EL (cell line): ENCODE measurements at regions not wholly inside any gene's neighbourhood (a gene's known extent, or its start where the extent isn't known, plus 50 kb on each side); places are given as distances from the start of the nearest gene placed in this dataset.

Experiments
- DNase-seq: peaks from one replicate; pipeline ENCODE4 v3.0.0-alpha.2; 2016

DNA sequence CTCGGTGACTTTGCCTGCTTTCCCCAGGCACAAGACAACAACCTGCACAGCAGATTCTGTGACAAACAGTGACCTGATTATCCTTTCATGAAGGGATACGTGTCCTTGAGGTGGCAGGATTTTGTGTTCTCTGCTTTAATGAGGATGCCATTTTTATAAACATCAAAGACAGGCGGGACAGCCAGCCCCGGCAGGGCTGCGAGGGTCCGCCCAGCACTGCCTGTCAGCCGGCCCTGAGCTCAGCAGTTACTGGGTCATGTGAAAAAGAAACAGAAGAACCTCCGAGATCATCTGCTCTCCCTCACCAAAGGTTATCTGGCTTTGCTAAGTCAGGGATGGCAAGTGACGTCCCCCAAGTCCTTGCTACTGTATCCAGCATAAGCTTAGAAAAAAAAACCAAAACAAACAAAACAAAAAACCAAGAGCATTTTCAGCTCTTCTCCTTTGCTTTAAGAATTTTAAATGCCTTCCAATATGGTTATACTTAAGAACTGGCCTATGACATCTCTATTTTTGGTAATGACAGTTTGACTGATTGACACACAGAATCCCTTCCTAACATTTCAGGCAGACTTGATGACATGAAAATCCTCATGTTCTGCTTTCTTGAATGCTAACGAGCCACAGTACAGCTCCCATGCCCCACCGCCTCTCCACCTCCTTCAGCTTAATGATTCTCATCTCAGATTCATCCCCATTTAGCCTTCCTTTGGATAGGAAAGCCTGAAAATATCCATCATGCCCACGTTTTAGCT, 666.6 kb upstream of the ARGLU1 start:
- DNase-seq: no peak

DNA sequence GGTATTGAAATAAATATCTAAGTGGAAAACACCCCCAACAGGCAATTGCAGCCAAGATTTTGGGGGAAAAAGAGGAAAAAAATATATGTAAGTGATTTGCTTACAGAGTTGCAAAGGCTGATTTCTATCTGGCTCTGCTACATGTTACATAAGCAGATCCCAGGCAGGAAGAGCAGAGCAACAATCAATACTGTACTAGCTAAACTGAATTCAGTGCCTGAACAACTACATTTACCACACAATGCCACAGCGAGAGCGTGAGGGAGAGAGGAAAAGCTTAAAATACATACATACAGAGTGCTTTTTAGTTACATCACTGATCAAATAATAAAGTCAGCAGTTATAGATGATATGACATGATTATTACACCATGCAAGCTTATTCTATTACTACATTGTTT, 665.6 kb upstream of the ARGLU1 start:
- DNase-seq: no peak

DNA sequence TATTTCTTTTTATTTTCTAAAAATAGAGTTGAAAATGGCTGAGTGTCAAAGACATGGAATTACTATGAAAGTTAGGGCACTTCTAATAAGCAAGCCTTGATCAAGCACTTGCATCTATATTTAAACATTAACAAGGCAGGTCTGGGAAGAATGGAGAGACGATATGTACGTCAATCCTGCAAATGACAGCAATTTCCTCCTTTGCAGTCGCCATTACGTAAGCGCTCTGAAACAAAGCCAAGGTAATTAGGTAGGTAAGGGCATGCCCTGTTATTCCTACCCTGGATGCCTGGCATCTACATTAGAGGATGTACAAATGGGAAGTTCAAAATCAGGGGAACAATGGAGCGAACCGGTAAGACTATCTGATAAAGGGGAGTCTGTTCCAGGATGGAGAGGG, 664.0 kb upstream of the ARGLU1 start:
- DNase-seq: no peak

DNA sequence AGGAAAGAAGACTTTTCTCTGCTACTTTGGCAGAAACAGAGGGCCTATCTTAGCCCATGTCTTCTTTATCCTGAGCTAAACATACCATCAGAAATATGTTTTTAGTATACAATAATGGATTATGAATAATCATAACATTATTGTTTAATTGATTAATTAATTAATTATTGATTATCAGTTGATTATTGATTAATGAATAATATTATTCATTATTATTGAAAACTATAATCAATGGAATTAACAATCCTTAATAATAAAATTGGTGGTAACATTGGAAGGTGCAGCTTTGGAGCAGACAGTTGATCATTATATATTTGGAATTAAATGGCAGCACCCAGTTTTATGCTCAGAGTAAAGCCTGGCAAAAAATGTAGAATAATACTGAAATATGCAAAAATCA, 655.9 kb upstream of the ARGLU1 start:
- no peak for DNase-seq

DNA sequence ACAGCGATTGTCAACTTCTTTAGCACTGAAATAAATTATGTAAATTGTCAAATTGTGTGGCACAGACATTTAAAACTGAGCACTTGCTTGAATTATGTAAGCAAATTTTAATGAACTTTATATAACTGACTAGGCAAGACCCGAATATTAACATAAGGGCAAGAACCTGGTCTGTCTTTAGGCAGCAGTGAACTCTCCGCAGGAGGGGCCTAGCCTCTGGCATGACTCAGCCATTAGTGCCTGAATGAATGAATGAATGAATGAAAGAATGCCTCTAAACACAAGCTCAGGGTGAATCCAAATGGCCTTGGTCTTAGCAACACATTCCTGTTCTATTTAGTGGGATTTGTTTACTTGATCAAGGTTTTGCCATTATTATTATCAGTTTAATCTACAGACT, 654.7 kb upstream of the ARGLU1 start:
- no peak for DNase-seq

DNA sequence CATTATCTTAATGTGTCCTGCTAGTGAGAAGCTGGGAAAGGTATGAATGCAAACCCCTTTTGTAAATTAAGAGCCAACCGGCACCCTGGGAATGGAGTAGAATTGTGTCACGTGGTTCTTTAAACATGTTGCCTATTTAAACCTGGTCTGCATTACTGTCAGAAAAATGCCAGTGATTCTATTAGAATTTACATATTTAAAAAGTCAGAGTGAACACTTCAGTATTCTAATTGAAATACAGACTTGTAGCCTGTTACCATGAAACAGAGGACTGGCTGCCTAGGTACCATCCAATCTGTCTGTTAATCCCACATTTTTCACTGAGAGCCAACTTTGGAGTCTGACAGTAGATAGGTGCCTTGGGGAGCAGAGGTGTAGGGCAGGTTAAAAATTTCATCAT, 652.3 kb upstream of the ARGLU1 start:
- no peak for DNase-seq

DNA sequence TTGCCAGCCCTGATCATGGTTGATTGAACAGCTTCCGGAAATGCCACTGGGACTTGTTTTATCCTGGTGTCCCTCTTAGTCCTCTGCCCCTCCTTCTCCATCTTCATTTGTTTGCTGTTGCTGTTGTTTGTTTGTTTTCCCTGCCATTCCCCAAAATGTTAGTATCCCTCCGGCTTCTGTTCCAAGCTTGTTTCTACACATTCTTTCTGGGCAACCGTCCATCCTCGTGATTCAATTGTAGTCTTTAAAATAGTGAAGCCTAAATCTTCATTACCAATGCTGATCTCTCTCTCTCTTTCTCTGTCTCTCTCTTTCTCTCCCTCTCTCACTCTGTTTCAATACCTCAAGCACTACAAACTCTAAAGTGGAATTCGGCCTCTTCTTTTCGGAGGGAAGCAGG, 649.3 kb upstream of the ARGLU1 start:
- DNase-seq: no peak

DNA sequence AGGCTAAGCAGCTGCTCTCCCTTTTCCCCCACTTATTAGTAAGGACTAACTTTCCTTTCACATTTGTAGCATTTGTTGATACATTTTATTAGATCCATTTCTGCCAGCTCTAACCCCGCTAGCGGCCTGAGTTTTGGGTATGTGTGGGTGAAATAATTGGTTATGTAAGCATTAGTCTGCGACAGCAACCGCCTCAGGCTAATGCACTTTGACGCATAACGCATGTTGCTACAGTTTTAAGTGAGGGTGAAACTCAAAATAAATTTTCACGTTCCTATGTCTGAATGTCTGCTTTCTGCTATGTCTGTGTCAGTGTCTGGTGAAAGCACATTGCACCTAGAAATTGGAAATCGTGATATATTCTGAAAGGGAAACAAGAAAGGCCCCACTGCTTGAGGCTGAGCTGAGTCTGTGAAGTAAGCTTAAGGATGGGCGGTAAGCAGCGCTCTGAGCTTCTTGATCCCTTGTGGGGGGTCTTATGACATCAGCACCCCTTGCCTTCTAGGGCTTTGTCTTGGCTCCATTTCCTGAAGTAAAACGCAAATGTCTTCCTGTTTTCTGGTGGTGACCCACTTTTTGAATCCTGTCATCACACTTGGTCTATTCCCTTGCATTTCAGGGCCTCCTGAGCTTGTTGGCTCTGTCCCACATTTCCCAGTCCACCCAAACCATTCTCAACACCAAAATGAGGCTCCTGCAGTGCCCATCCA, 648.3 kb upstream of the ARGLU1 start:
- no peak for DNase-seq

DNA sequence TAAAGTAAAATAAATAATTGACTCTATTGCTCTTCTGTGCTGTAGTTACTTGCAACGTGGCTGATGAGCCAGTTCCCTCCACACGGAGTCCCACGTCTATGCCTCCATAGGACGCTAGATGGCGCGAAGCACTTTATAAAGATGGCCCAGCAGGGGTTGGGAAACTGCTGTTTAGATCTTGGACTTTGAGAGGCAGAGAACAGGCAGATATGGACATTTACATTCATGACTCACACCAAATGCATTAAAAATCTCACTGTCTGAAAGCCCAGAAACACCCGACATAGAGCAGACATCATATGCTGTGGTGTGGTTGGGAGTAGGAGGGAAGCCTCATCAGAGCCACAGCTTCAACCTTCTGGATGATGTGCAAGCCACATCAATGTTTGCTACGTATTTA, 643.1 kb upstream of the ARGLU1 start:
- DNase-seq: peak; percentile 56

DNA sequence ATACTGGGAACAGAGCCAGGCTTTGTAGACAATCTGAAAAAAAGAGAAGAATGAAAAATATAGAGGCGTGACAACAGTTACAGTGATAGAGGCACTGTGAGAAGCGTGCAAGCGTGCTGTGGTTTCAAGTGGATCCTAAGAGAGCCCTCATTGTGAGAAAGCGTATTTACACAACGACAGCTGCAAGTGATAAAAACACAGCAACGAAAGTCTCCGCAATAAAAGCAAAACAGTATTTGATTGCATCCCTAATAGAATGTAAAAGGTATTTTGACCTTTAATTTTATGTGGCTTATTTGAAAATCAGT, 642.7 kb upstream of the ARGLU1 start:
- DNase-seq: no peak

DNA sequence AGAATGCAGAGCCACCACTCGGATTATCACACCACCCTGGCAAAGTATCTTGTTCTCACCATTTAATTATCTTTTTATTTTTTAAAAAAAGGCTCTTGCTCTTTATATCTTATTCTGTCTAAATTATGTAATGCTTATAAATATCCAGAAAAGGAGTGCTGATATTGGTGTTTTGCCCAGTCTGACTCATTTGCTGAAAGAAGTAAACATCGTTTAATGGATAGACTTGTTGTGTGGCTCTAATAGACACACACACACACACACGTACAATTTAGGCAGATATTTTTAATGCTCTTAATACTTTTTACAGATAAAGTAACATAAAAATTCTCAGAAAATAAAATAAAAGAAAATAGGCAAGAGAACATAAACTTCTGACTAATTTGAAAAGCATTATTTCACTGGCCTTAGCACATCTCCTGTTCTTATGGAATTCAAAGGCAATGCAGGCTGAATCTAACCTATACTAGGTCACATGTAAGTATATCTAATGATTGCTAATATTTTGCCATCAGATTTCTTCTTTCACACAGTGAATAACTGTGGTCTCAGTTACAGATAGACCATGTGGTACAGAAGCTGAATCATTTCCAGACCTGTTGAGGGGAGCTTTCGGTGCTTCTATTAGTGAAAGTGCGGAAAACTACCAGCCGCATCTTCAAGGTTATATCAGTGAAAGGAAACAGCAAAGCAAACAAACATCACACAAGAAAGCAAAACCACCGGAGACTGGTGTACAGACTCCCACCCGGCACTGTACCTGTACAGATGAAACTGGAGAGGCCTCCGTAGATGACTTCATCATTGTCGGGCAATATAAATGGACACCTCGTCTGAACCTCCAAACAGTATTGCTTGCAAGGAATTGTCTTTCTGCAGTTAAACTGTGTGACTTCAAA, 642.1 kb upstream of the ARGLU1 start:
- DNase-seq: no peak

DNA sequence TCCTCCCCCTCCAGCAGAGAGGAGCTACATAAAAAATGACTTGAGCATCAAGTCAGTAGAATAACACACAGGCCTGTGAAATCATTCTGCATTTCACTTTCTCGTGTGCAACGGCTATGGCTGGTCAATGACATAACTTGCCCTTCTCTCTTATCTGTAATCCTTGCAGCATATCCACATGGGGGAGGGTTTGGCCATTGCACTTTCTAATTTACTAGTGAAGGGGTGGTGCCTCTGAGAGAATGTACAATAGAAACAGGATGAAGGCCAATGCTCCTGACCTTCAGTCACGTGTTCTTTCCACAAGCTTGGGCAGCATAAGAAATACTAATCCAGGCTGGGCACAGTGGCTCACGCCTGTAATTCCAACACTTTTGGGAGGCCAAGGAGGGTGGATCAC, 641.0 kb upstream of the ARGLU1 start:
- DNase-seq: no peak

DNA sequence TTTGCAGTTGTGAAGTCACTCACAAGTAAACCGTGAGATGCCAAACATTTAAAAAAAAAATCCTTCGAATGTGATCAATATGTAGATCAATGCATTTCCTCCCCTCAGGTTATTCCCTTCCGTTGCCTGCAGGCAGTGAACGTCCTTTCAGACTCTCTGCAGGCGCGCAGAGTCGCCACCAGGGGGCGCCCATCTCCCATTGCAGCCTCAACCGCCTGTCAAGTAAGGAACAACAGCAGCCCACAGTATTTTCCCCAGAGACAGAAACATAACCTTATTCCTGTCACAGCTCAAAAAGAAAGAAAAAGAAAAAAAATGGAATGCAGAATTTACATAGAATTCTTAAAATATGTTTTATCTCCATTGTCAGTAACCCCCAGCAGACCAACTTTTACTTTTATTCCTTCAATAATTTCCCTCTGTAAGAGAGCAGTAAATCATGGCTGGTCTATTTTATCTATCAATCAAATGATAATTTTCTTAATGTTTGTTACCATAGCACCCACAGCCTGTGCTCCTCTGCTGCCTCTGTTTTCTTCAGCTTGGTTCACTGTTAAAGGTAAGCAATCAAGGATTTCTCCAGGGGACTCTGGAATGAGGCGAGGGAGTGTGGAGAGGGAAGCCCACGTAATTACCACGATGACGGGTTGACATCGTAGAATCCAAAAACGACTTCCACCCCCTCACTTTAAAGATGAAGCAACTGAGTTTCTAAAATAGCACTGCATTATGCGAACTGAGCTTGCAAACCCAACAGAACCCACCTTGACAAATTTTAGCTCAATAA, 637.6 kb upstream of the ARGLU1 start:
- peak; percentile 32 for DNase-seq

DNA sequence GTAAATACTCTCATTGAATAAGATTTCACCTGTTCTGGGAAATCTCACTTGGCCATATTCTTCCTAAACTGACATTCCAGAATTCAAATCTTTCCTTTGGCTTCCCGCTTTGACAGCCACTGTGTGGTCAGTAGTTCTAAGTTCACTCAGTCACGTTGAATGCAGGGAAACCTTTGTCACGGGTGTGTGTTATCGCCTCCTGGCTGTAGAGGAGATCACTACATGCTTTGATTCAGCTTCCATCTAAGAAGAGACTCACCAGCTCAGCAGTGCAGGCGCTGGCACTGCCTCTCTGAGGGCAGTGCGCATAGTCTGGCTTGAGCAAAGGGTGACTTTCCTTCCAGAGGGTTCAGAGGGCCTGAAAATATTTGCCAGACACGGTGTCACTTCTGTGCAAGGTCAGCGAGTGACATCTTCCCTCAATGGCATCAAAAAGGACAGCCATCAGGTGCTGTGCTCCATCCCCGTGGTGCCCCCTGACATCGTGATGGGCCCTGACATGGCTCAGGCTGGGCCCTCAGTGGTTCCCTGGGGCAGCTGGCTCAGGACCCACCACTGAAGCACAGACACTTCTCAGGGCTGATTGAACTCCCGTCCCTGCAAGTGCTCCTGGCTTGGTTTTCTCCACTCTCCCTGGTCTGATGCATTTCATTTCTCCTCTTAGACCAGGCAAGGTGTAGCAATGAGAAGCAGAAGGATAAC, 635.4 kb upstream of the ARGLU1 start:
- DNase-seq: no peak

DNA sequence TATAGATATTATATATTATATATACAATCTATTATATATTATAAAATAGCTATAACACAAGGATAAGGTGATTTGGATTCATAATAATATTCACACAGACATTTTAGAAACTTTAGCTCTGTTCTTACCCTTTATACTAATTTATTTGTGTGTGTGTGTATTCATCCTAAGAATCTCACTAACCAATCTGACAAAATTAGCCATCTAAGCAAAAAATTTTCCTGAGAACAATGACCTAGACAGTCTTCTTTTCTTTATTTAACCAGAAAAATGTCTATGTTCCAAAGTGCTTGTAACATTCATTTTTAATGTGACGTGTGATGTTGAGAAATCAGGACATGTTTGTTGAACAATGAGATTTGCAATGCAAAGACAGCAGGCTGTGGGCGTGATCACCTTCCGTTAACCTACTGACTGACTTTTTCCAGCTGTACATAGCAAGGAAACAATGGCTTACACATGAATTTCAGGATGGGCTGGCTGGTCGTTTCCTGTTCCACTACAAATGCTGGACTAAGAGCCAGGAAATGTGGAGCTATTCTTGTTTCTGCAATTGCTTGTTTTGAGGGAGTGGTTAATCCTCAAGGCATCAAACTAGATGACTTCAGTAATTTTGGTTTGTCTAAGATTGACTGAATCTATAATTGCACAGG, 634.6 kb upstream of the ARGLU1 start:
- no peak for DNase-seq

DNA sequence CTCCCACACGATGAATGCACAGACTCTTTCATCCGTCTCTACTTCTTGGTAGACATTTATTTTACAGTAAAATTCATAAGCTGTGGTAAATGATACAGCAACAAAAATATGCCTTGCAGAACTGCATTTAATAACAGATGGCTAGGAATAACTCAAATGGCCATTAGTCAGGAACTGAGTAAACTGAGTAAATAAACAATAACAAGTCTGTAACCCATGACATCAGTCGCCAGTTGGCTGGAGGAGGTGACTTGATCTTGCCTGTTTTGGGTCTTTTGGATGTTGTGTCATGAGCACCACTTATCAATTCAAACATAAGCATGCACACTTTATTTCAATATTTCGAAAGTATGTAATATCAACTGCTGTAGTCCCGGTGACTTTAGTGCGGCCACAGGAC, 632.6 kb upstream of the ARGLU1 start:
- no peak for DNase-seq

DNA sequence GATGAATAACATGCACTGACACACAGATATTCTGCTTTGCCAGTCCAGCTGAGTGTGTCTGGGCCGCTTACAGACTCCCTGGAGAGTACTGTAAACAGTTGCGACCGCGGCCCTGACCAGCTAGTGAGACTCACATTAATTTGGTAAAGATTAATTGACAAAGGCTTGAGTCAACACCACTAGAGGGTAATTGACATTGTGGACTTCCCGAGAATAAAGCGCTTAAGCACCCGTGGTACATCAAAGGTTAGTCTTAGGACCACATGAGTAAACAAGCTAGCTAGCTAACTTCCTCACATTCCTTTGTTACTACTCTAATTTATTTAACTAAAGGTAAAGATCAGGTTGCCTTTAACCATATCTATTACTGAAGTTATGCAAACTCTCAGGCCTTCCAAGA, 624.4 kb upstream of the ARGLU1 start:
- no peak for DNase-seq

DNA sequence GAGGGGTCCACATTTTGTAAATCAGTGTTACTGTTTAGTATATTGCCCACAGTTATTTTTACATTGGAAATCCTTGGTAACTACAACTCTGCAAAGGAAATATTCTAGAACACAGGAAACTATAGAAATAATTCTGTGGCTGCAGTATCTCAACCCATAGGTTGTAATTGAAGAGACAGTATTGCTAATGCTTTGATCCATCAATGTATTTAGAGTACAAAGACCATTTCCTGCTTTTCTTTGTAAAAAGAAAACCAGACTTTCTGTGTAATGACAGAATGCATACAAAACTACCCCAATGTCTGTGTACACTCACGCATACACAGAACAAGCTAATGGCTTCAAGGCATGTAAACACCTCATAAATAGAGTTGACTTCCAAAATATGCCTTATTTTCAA, 622.1 kb upstream of the ARGLU1 start:
- DNase-seq: no peak

DNA sequence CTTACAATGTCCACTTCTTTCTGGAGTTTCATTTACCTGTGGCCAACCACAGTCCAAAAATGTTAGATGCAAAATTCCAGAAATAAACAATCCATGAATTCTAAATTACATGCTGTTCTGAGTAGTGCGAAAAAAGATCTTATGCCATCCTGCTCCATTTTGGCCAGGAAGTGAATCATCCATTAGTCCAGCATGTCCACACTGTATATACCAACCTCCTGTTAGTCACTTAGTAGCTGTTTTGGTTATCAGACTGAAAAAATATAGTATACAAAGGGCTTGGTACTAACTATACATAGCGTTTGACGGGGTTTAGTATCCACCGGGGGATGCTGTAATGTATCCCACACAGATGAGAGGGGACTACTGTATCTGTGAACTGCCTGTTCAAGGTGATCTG, 618.0 kb upstream of the ARGLU1 start:
- DNase-seq: no peak

DNA sequence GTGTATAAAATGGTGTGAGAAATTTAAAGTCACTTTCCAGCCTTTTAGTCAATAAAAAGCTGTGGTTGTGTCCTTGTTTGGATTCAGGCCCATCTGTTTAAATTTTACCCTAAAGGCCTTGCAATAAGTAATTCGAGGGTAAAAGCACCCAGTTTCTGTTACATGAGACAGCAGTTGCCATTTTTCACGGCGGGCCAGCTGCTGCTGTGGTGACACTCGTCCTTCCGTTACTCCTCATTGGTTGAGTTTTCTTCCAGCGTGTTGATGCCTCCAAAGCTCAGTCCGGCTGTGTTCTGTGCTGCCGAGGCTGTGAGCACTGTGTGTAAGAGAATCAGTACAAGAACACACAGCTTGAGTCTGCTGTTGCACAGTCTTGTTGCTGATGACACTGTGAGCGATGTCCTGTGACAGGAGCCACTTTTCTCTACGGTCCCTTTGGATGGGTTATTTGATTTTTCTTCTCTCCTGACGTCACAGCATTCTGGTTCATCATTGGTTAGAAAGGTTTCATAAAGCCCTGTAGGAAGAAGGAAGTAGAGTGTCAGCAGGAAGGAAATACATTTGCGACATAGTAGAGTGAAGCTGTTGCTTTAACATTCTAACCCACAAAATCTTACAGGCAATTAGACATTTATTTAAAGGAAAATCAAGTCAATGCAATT, 602.5 kb upstream of the ARGLU1 start:
- DNase-seq: no peak

DNA sequence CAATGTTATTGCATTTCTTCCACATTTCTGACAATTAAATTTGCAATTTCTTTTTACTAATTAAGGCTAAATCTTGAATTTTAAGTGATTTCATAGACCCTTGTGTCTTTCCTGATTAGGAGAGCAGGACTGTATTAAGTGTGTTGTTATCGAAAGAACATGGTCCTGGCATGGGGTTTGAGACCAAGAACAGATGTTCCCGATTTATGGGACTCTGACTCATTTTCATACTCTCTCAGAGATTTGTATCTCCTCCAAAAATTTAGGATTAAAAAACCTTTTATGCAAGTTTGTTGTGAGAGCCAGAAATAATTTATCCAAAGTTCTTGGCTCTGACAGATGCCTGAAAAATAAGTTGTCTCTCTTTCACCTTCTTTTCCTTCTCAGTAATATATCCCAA, 589.3 kb upstream of the ARGLU1 start:
- no peak for DNase-seq
